GM21529 (cell line): ENCODE measurements at regions not wholly inside any gene's neighbourhood (a gene's known extent, or its start where the extent isn't known, plus 50 kb on each side); places are given as distances from the start of the nearest gene placed in this dataset.

ENCODE experiments used
- ATAC-seq: cut with Tn5 transposase; IDR thresholded peaks from one replicate; pipeline ENCODE4 v1.9.1; 2021; ENCODE audit not compliant: unreplicated experiment

DNA sequence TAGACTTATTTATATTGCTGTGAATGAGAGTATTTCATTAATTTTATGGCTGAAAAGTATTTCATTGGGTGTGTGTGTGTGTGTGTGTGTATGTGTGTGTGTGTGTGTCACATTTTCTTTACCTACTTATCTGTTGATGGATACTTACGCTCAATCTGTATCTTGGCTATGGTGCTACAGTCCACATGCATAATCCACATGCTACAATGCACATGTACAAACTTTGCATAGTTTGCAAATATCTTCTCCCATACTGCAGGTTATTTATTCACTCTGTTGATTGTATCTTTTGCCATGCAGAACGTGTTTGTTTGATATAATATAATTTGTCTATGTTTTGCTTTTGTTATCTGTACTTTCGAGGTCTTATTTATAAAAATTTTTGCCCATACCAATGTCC, 167.8 kb downstream of the RAB28 start:
- ATAC-seq, result no peak

DNA sequence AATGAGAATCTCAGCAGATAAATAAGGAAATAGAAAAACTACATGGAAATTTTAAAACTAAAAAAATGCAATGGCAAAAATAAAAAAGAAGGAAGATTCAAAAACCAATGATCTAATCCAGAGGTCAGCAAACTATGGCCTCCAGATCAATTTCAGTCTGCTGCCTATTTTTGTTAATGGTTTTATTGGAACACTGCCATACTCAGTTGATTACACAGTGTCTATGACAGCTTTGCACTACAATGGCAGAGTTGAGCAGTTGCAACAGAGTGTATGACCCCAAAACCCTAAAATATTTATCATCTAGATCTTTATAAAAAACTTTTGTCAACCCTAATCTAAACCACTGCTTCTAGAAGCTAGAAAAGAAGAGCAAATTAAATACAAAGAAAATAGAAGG, 170.3 kb downstream of the RAB28 start:
- no peak for ATAC-seq

DNA sequence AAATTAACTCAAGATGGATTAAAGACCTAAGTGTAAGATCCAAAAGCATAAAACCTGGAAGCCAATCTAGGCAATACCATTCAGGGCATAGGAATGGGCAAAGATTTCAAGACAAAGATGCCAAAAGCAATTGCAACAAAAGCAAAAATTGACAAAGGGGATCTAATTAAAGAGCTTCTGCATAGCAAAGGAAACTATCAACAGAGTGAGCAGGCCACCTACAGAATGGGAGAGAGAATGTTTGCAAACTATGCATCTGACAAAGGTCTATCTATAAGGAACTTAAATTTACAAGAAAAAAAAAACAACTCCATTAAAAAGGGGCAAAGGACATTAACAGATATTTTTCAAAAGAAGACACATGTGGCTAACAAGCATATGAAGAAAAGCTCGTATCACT, 171.9 kb downstream of the RAB28 start:
- no peak for ATAC-seq

- ATAC-seq, result no peak
Measured at GRCh38 chr4:13309751-13310150, 174.4 kb downstream of the RAB28 start.

GRCh38 chr4:13306356-13306755, 177.8 kb downstream of the RAB28 start:
- no peak for ATAC-seq

DNA sequence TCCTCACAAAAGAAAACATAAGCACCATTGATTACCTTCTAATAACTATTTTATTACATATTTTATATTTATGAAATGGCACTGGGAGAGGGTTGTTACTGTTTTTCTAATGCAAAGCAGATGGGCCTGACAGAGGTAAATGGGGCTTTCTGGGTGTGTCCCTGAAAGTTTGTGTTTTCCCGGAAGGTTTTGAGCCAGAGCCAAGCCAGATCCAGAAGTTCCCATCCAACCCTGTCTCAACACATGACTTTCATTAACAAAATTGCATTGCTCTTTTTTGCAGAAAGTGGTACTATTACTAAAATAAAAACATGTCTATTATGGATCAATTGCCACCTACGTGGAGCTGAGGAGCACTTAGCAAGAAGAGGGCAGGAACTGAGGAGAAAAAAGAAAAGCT, 181.3 kb downstream of the RAB28 start:
- no peak for ATAC-seq

DNA sequence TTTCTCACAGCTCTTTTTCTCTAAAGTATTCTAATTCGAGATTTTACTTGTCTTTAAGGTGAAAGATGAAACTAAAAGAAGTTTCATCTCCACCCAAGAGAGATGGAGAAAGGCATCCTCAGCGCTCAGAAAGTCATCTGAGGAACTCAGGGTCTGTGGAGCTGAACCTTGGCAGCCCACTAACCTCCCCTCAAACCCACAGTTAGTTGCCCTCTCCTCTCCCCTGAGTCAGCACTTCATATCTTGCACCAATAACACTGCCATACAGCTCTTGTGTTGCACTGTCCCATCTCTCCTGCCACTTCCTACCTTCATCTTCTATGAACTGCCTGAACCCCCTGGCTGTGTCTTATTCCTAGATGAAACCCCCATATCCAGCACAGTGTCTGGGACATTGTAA, 184.8 kb downstream of the RAB28 start:
- no peak for ATAC-seq

- no peak for ATAC-seq
Measured at GRCh38 chr4:13298655-13299054, 185.5 kb downstream of the RAB28 start.

DNA sequence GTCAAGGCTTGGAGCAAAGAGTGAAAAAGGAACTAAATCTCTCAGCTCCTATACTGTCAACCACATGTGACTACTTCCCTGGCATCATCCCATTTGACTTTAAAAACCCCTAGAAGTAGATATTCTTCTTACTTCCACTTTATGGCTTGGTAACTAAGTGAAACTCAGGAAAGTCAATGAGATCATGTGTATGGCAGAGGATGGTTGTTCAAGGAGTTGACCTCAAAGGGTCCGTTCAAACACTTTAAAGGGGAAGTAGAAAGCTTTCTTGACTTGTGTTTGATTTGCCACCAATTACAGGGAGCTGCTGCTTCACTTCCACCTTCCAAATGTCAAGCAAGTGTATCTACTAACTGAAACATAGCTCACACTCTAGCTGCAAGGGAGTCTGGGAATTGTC, 187.2 kb downstream of the RAB28 start:
- no peak for ATAC-seq

- no peak for ATAC-seq
Measured at GRCh38 chr4:13294961-13295605, 189.1 kb downstream of the RAB28 start.

DNA sequence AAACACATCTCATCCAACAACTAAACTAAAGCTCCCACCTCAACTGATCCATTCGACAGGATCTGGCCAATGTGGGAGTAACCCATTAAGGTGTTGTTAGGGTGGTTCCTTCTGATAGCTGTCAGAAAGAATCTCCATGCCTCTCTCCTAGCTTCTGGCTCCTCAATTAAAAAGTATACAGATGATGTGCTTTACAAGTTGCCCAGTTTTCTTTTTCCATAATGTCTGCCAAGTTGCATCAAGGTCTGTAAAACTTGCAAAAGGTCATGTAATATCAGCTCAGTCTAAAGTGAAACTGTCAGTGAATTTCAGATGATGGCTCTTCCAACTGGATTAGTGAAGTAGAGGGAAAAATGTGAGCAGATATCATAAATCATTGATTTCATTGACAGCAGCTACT, 191.8 kb downstream of the RAB28 start:
- ATAC-seq, result no peak

GRCh38 chr4:13289391-13289790, 194.7 kb downstream of the RAB28 start:
- ATAC-seq, result no peak

DNA sequence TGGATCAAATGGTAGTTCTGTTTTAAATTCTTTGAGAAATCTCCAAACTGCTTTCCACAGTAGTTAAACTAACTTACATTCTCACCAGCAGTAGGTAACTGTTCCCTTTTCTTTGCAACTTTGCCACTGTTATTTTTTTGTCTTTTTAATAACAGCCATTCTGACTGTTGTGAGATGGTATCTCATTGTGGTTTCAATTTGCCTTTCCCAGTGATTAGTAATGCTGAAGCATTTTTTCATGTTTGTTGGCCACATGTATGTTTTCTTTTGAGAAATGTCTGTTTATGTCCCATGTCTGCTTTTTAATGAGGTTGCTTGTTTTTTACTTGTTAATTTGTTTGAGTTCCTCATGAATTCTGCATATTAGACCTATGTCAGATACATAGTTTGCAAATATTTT, 198.8 kb downstream of the RAB28 start:
- no peak for ATAC-seq

DNA sequence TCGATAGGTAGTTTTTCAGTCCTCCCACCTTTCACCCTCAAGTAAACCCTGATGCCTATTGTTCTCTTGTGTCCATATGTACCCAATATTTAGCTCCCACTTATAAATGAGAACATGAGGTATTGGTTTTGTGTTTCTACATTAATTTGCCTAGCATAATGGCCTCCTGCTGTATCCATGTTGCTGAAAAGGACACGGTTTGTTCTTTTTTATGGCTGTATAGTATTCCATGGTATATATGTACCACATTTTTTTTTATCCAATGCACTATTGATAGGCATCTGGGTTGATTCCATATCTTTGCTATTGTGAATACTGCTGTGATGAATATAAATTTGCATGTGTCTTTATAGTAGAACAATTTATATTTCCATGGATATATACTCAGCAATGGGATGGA, 199.2 kb downstream of the RAB28 start:
- no peak for ATAC-seq

DNA sequence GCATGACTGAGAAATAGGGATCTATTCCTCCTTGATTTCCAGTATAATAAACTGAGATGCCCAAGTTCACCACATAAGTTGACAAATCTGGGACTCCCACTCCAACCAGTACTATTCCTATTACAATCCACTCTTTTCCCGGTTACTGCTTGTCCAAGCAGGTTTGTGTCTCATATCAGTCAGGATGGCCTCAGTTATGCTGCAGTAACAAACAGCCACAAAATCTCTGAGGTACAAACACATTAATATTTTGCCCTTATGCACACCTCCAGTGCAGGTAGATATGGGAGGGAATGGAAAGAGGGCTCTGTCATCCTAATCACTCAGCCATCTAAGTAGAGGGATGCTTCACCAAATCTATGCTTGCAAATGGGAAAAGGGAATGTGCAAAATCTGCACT, 207.8 kb downstream of the RAB28 start:
- ATAC-seq, result no peak

DNA sequence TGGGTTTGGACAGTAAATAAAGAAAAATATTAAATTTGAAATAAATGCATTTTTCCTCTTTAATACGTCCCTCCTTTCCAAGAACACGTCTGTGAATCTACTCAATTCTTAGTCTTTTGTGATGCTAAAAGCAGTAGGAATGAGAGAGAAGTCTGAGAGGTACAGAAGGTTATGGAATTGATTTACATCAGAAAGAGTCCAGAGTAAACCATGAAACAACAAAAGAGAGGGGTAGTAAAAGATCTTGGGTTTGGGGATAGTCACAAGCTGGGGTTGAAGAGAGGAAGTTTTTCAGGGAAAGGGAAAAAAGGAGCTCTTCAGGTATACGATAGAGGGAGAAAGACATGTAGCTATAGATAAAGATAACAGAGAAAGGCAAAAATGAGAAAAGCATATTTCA, 215.4 kb downstream of the RAB28 start:
- ATAC-seq, result no peak

DNA sequence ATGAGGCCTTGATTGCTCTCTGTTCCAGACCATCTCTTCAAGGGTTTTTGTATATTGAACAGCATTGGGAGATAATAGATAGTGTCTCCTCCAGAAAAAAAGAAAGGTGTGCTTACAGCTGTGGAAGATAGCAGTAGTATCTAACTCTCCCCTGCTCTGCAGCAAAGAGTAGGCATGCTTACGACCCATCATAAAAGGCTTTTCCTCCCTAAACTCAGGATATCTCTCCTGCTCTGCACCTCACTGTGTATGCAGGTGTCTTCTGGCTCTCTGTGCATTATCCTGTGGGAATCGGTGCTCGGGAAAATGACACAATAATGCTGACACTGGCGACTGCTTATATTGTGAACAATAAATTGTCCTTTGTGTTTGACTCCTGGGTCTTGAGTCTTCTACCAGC, 216.0 kb downstream of the RAB28 start:
- ATAC-seq, result no peak

GRCh38 chr4:13267091-13267490, 217.0 kb downstream of the RAB28 start:
- no peak for ATAC-seq

GRCh38 chr4:13266687-13267086, 217.5 kb downstream of the RAB28 start:
- ATAC-seq, result no peak

GRCh38 chr4:13263967-13264525, 220.1 kb downstream of the RAB28 start:
- no peak for ATAC-seq

GRCh38 chr4:13262816-13263215, 221.3 kb downstream of the RAB28 start:
- ATAC-seq, result no peak

- no peak for ATAC-seq
Measured at GRCh38 chr4:13261486-13262257, 222.5 kb downstream of the RAB28 start.

GRCh38 chr4:13260513-13260912, 223.6 kb downstream of the RAB28 start:
- ATAC-seq, result no peak
